ENCODE measurements at regions not wholly inside any gene's neighbourhood (a gene's known extent, or its start where the extent isn't known, plus 50 kb on each side); places are given as distances from the start of the nearest gene placed in this dataset.

DNA sequence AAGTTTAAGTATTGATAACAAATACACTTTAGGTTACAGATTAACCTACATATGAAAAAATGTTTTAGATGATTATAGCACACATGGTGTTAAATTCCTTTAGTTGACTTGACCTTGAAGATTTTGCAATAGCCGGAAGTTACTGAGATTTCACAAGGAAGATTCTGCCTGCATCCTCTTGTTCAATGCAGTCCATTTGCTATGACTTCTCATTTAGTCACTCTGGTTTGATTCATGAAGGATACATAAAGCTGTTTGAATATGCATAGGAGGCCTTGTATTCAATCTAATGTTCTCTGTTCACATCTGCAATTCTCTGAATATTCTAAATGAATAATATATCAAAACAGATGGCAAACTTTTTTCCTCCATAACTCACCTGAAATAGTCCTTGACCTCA, 870.2 kb upstream of the GOT2 start:
- Histone ChIP-seq H3K4me3 (no peak overlapping the region), H3K27ac (no peak overlapping the region), H3K9me3 (no peaks in the 10 kb centered on the region), H3K27me3 (no peaks in the 10 kb centered on the region), H3K4me1 (no peaks in the 10 kb centered on the region), H3K36me3 (no peaks in the 10 kb centered on the region)
- 68 to 77% methylated on average over 1 of the region's 1 CpG for WGBS, 2 donors
- no peak for DNase-seq
- ATAC-seq (ENCODE audit: low FRiP score in 2 of 2): no peak
- TF ChIP-seq EP300 (IDR thresholded peaks at IDR 0.05) (no peak), POLR2AphosphoS5 (IDR thresholded peaks at IDR 0.05) (no peak), POLR2A (IDR thresholded peaks at IDR 0.05) (no peak)
- TF ChIP-seq, protein P1, sequence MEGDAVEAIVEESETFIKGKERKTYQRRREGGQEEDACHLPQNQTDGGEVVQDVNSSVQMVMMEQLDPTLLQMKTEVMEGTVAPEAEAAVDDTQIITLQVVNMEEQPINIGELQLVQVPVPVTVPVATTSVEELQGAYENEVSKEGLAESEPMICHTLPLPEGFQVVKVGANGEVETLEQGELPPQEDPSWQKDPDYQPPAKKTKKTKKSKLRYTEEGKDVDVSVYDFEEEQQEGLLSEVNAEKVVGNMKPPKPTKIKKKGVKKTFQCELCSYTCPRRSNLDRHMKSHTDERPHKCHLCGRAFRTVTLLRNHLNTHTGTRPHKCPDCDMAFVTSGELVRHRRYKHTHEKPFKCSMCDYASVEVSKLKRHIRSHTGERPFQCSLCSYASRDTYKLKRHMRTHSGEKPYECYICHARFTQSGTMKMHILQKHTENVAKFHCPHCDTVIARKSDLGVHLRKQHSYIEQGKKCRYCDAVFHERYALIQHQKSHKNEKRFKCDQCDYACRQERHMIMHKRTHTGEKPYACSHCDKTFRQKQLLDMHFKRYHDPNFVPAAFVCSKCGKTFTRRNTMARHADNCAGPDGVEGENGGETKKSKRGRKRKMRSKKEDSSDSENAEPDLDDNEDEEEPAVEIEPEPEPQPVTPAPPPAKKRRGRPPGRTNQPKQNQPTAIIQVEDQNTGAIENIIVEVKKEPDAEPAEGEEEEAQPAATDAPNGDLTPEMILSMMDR (IDR thresholded peaks at IDR 0.05): no peak

DNA sequence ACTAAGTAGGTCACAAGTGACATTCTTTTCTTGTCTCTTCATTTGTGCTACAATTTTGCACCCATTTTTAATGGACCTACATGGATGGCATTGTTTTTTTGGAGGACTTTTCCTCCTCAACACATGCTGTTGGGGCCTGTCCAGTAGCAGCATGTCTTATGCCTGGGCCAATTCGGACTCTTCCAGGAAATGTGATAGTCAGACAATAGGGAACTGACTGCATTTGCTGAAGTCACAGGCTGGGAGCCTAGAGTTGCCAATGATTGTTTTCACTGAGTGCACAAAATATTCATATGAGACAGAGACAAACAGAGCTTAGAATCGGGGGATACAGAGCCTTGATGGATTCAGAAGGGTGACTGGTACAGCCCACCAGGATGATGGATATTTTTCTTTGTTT, 867.3 kb upstream of the GOT2 start:
- no peak for TF ChIP-seq POLR2AphosphoS5 (IDR thresholded peaks at IDR 0.05)
- TF ChIP-seq, protein P1 (IDR thresholded peaks at IDR 0.05): no peak
- Histone ChIP-seq H3K27me3 (no peaks in the 10 kb centered on the region), H3K27ac (no peak overlapping the region), H3K9me3 (no peaks in the 10 kb centered on the region), H3K4me3 (no peak overlapping the region), H3K36me3 (no peaks in the 10 kb centered on the region), H3K4me1 (no peaks in the 10 kb centered on the region)
- DNase-seq: no peak
- WGBS, 2 donors: 64 to 65% methylated on average over 2 of the region's 2 CpGs
- no peak for ATAC-seq (ENCODE audit: low FRiP score in 2 of 2)

DNA sequence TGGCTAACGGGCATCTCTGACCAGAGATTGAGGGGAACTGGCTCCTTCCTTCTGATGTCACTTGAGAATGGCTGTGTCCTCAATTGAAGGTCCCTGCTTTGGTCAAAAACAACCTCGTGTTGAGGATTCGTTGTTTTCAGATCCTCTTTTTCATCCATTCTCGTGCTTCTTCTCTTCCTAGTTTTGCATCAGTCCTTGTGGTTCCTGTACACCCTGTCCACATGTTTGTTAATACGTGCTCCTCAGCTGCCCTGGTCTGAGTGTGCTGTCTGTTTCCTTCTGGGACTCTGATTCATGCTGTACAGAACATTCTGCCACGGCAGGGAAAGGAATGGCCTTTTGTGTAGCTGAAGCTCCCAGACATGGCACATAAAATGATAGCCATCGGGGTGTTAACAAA, 863.2 kb upstream of the GOT2 start:
- no peak overlapping the region for H3K4me3 ChIP-seq
- H3K36me3 ChIP-seq: no peaks in the 10 kb centered on the region
- H3K27me3 ChIP-seq: no peaks in the 10 kb centered on the region
- no peak for TF ChIP-seq POLR2AphosphoS5 (IDR thresholded peaks at IDR 0.05)
- TF ChIP-seq, protein P1 (IDR thresholded peaks at IDR 0.05): no peak
- no peak for TF ChIP-seq POLR2A (IDR thresholded peaks at IDR 0.05)
- TF ChIP-seq EP300 (IDR thresholded peaks at IDR 0.05): no peak
- 78 to 85% methylated on average over 7 of the region's 7 CpGs for WGBS, 2 donors
- no peaks in the 10 kb centered on the region for H3K9me3 ChIP-seq
- H3K27ac ChIP-seq: no peak overlapping the region
- DNase-seq (no peak), ATAC-seq (ENCODE audit: low FRiP score in 2 of 2) (no peak)
- H3K4me1 ChIP-seq: no peaks in the 10 kb centered on the region

DNA sequence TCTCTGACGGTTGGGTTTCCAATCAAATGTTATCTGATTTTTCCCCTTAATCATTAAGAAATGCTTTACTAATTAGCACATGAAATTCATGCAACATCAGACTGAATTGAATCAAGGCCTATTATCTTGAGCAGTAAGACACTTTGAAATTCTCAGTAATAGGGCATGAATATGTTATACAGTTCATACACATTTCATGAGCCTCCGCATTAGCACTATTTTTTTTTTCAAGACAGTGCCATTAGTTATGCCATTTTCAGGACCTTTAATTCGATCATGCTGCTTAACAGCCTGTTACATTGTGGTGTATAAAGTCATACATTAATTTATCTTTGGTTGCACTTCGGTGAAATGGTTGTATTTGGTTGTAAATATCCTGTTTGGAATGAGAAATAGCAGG, 862.6 kb upstream of the GOT2 start:
- Histone ChIP-seq H3K4me1 (no peaks in the 10 kb centered on the region), H3K36me3 (no peaks in the 10 kb centered on the region), H3K9me3 (no peaks in the 10 kb centered on the region), H3K4me3 (no peak overlapping the region), H3K27ac (no peak overlapping the region), H3K27me3 (no peaks in the 10 kb centered on the region)
- WGBS, 2 donors: 88 to 91% methylated on average over 4 of the region's 4 CpGs
- DNase-seq (no peak), ATAC-seq (ENCODE audit: low FRiP score in 2 of 2) (no peak)
- TF ChIP-seq POLR2A (IDR thresholded peaks at IDR 0.05) (no peak), EP300 (IDR thresholded peaks at IDR 0.05) (no peak), POLR2AphosphoS5 (IDR thresholded peaks at IDR 0.05) (no peak)
- TF ChIP-seq, protein P1 (IDR thresholded peaks at IDR 0.05): no peak

DNA sequence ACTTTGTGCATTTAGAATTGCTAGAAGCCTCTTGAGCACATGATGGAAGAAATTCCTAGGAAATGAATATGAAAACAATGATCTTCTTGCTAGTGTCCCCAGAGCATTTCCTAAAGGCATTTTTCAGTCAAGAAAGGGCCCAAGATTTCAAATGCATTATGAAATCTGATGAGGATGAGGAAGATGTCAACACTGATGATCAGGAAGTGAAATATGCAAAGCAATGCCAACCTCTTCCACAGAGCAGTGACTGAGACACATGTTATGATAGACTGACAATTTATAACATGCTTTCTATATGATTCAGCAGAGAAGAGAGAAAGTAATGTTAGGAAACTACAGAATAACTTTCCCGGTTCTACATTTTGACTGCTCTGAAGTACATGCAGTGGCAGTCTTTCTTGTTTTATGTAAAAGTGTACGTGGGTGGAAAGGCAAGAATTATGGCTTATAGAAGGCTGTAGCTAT, 859.1 kb upstream of the GOT2 start:
- Histone ChIP-seq H3K36me3 (no peaks in the 10 kb centered on the region), H3K4me3 (no peak overlapping the region), H3K4me1 (no peaks in the 10 kb centered on the region), H3K27ac (no peak overlapping the region), H3K9me3 (no peaks in the 10 kb centered on the region), H3K27me3 (no peaks in the 10 kb centered on the region)
- ATAC-seq (ENCODE audit: low FRiP score in 2 of 2): no peak
- 56 to 63% methylated on average over 2 of the region's 2 CpGs for WGBS, 2 donors
- TF ChIP-seq, protein P1 (IDR thresholded peaks at IDR 0.05): no peak
- TF ChIP-seq POLR2AphosphoS5 (IDR thresholded peaks at IDR 0.05): no peak
- no peak for DNase-seq

Data from upper lobe of left lung (tissue), 6 donors.